SK-N-MC (cell line): ENCODE measurements at regions not wholly inside any gene's neighbourhood (a gene's known extent, or its start where the extent isn't known, plus 50 kb on each side); places are given as distances from the start of the nearest gene placed in this dataset.

ENCODE experiments used
- DNase-seq: peaks from one replicate; pipeline ENCODE4 v3.0.0-alpha.2; 2011; ENCODE audit warnings: low read depth, low spot score
- H3K27ac ChIP-seq: fragments of 200-600 bp; sonication (generic); 2 replicates; pipeline ENCODE4 v1.5.1; 2016; ENCODE audit warnings: mixed run types
- H3K36me3 ChIP-seq: fragments of 200-600 bp; sonication (generic); 2 replicates; pipeline ENCODE4 v1.6.1; 2017; ENCODE audit warnings: antibody characterized with exemption, low read length, mixed read lengths; ENCODE audit not compliant: insufficient read depth
- H3K4me3 ChIP-seq: fragments of 200-600 bp; sonication (generic); 2 replicates; pipeline ENCODE4 v1.5.1; 2016
- H3K9ac ChIP-seq: fragments of 200-600 bp; sonication (generic); 2 replicates; pipeline ENCODE4 v1.8.0; 2017; ENCODE audit warnings: mixed run types, mixed read lengths; ENCODE audit not compliant: insufficient read length
- H3K9me3 ChIP-seq: fragments of 200-600 bp; sonication (generic); 2 replicates; pipeline ENCODE4 v1.6.1; 2017; ENCODE audit warnings: low read depth, mild to moderate bottlenecking, antibody characterized with exemption, low read length, moderate library complexity, mixed read lengths
- EZH2 ChIP-seq: fragments of 200-600 bp; sonication (generic); IDR thresholded peaks from one replicate; pipeline ENCODE4 v1.6.1; 2017; ENCODE audit warnings: antibody characterized with exemption
- FOXP2 ChIP-seq: optimal IDR thresholded peaks from 2 replicates; pipeline ENCODE3; 2011; ENCODE audit warnings: mild to moderate bottlenecking, moderate library complexity; ENCODE audit not compliant: insufficient read depth; ENCODE audit errors: extremely low read length, control extremely low read depth
- POLR2AphosphoS5 ChIP-seq: IDR thresholded peaks from 2 replicates; pipeline ENCODE4 v1.6.1; 2012; ENCODE audit warnings: mild to moderate bottlenecking, low read depth, low read length, borderline replicate concordance

GRCh38 chr9:24449976-24450375, 95.7 kb downstream of the IZUMO3 start:
- DNase-seq, result no peak
- H3K9ac ChIP-seq, result no peak overlapping the region

GRCh38 chr9:24439456-24439855, 106.2 kb downstream of the IZUMO3 start:
- H3K36me3 ChIP-seq, result no peaks in the 10 kb centered on the region
- no peak overlapping the region for H3K9ac ChIP-seq
- TF ChIP-seq POLR2AphosphoS5 (no peak), EZH2 (no peak), FOXP2 (no peak)
- no peak for DNase-seq
- H3K4me3 ChIP-seq, result no peak overlapping the region
- H3K9me3 ChIP-seq, result no peaks in the 10 kb centered on the region
- no peak overlapping the region for H3K27ac ChIP-seq

More at GRCh38 chr9:24449976-24450375, 95.7 kb downstream of the IZUMO3 start:
- no peak overlapping the region for H3K27ac ChIP-seq
- no peaks in the 10 kb centered on the region for H3K9me3 ChIP-seq
- TF ChIP-seq FOXP2 (no peak), EZH2 (no peak), POLR2AphosphoS5 (no peak)
- H3K36me3 ChIP-seq, result no peaks in the 10 kb centered on the region
- no peak overlapping the region for H3K4me3 ChIP-seq

- Histone ChIP-seq H3K27ac (no peak overlapping the region), H3K9me3 (no peaks in the 10 kb centered on the region), H3K36me3 (no peaks in the 10 kb centered on the region), H3K4me3 (no peak overlapping the region), H3K9ac (no peak overlapping the region)
- DNase-seq, result no peak
- TF ChIP-seq EZH2 (no peak), FOXP2 (no peak), POLR2AphosphoS5 (no peak)
Measured at GRCh38 chr9:24438876-24439275, 106.8 kb downstream of the IZUMO3 start.

GRCh38 chr9:24436761-24437160, 108.9 kb downstream of the IZUMO3 start:
- H3K9ac ChIP-seq, result no peak overlapping the region
- H3K36me3 ChIP-seq, result no peaks in the 10 kb centered on the region
- H3K4me3 ChIP-seq, result no peak overlapping the region
- H3K27ac ChIP-seq, result no peak overlapping the region
- TF ChIP-seq POLR2AphosphoS5 (no peak), EZH2 (no peak), FOXP2 (no peak)
- DNase-seq, result no peak
- H3K9me3 ChIP-seq, result no peaks in the 10 kb centered on the region

GRCh38 chr9:24434183-24434582, 111.5 kb downstream of the IZUMO3 start:
- DNase-seq, result no peak
- Histone ChIP-seq H3K9ac (no peak overlapping the region), H3K36me3 (no peaks in the 10 kb centered on the region), H3K9me3 (no peaks in the 10 kb centered on the region), H3K4me3 (no peak overlapping the region), H3K27ac (no peak overlapping the region)
- TF ChIP-seq POLR2AphosphoS5 (no peak), EZH2 (no peak)

GRCh38 chr9:24416136-24416535, 129.6 kb downstream of the IZUMO3 start:
- Histone ChIP-seq H3K9ac (no peak overlapping the region), H3K27ac (no peak overlapping the region), H3K36me3 (no peaks in the 10 kb centered on the region), H3K4me3 (no peak overlapping the region), H3K9me3 (no peaks in the 10 kb centered on the region)
- no peak for DNase-seq
- no peak for TF ChIP-seq POLR2AphosphoS5
- no peak for TF ChIP-seq EZH2
- TF ChIP-seq FOXP2, result no peak

GRCh38 chr9:24413651-24414050, 132.0 kb downstream of the IZUMO3 start:
- Histone ChIP-seq H3K27ac (no peak overlapping the region), H3K9me3 (no peaks in the 10 kb centered on the region), H3K36me3 (no peaks in the 10 kb centered on the region), H3K9ac (no peak overlapping the region), H3K4me3 (no peak overlapping the region)
- TF ChIP-seq POLR2AphosphoS5, result no peak
- no peak for TF ChIP-seq EZH2
- no peak for TF ChIP-seq FOXP2
- no peak for DNase-seq

- Histone ChIP-seq H3K9ac (no peak overlapping the region), H3K4me3 (no peak overlapping the region), H3K9me3 (no peaks in the 10 kb centered on the region), H3K36me3 (no peaks in the 10 kb centered on the region), H3K27ac (no peak overlapping the region)
- no peak for TF ChIP-seq FOXP2
- TF ChIP-seq EZH2, result no peak
- TF ChIP-seq POLR2AphosphoS5, result no peak
- no peak for DNase-seq
Measured at GRCh38 chr9:24398466-24398865, 147.2 kb downstream of the IZUMO3 start.

GRCh38 chr9:24391095-24391494, 154.6 kb downstream of the IZUMO3 start:
- Histone ChIP-seq H3K36me3 (no peaks in the 10 kb centered on the region), H3K9ac (no peak overlapping the region), H3K27ac (no peak overlapping the region), H3K9me3 (no peaks in the 10 kb centered on the region), H3K4me3 (no peak overlapping the region)
- DNase-seq, result no peak
- TF ChIP-seq FOXP2 (no peak), EZH2 (no peak), POLR2AphosphoS5 (no peak)

GRCh38 chr9:24385077-24385476, 160.6 kb downstream of the IZUMO3 start:
- no peak overlapping the region for H3K9ac ChIP-seq
- H3K27ac ChIP-seq, result no peak overlapping the region
- H3K4me3 ChIP-seq, result no peak overlapping the region
- no peak for DNase-seq
- H3K9me3 ChIP-seq, result no peaks in the 10 kb centered on the region
- no peak for TF ChIP-seq FOXP2
- no peak for TF ChIP-seq EZH2
- no peak for TF ChIP-seq POLR2AphosphoS5
- H3K36me3 ChIP-seq, result no peaks in the 10 kb centered on the region
